HL-60 (cell line): ENCODE measurements at regions not wholly inside any gene's neighbourhood (a gene's known extent, or its start where the extent isn't known, plus 50 kb on each side); places are given as distances from the start of the nearest gene placed in this dataset.

Source experiments
- CTCF ChIP-seq: IDR thresholded peaks from one replicate; pipeline ENCODE4 v1.5.1; 2011; ENCODE audit warnings: low read length, control low read depth, inconsistent platforms; ENCODE audit not compliant: insufficient read depth
- GABPA ChIP-seq: IDR thresholded peaks from 2 replicates; pipeline ENCODE4 v1.6.1; 2012; ENCODE audit warnings: low read depth

- TF ChIP-seq CTCF (no peak), GABPA (no peak)
These were observed 496.1 kb downstream of the NR4A2 start for GRCh38 chr2:155836439-155836838.
